Peyer's patch (tissue), 4 donors: ENCODE measurements at regions not wholly inside any gene's neighbourhood (a gene's known extent, or its start where the extent isn't known, plus 50 kb on each side); places are given as distances from the start of the nearest gene placed in this dataset.

Source experiments
- CTCF ChIP-seq, 6 experiments: fragments of 450-650 bp in 4 of 6; fragments of 200-600 bp in 2 of 6; sonication (generic) in 1 of 6; IDR thresholded peaks; one replicate each; pipeline ENCODE4 v1.5.1; 2017 to 2019; ENCODE audit warnings: antibody characterized with exemption in 6 of 6, mild to moderate bottlenecking in 3 of 6, moderate library complexity in 1 of 6
- POLR2A ChIP-seq, 2 donors: fragments of 450-650 bp; IDR thresholded peaks; one replicate each; pipeline ENCODE4 v1.5.1; 2017; ENCODE audit warnings: antibody characterized with exemption in 2 of 2, mild to moderate bottlenecking in 2 of 2, moderate library complexity in 2 of 2

DNA sequence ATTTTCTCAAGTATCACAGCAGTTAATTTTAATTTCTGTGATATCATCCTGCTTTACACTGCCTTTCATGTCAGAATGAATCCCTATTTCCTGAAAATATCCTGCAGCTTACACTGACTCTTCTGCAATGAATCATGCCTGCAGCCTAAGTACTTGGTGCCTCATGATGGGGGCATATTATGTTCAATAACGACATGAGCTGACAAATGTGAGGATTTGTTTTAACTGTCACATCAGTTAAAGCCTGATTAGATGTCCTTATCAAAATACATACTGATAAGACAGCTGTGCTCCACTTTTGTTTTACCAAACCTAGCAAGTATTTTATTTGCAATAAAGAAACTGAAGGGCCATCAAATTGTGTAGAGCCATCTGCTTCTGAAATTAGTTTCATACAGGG lies 359.9 kb upstream of the AGA start:
- no peak for TF ChIP-seq CTCF (IDR thresholded peaks at IDR 0.05)
- no peak for TF ChIP-seq POLR2A (IDR thresholded peaks at IDR 0.05)
